Uterus (tissue), 2 donors: ENCODE measurements at regions not wholly inside any gene's neighbourhood (a gene's known extent, or its start where the extent isn't known, plus 50 kb on each side); places are given as distances from the start of the nearest gene placed in this dataset.

Experiments
- POLR2A ChIP-seq, 2 donors: fragments of 450-650 bp; IDR thresholded peaks; one replicate each; pipeline ENCODE4 v1.6.1; 2016; ENCODE audit warnings: antibody characterized with exemption in 2 of 2, mild to moderate bottlenecking in 1 of 2, moderate library complexity in 1 of 2
- TF ChIP-seq, protein P1 (sequence below), 4 experiments: fragments of 200-600 bp in 2 of 4; fragments of 450-650 bp in 2 of 4; sonication (generic) in 2 of 4; IDR thresholded peaks; one replicate each; pipeline ENCODE4 v1.5.1; 2016 to 2019; ENCODE audit warnings: antibody characterized with exemption in 4 of 4, mild to moderate bottlenecking in 2 of 4, moderate library complexity in 1 of 4

DNA sequence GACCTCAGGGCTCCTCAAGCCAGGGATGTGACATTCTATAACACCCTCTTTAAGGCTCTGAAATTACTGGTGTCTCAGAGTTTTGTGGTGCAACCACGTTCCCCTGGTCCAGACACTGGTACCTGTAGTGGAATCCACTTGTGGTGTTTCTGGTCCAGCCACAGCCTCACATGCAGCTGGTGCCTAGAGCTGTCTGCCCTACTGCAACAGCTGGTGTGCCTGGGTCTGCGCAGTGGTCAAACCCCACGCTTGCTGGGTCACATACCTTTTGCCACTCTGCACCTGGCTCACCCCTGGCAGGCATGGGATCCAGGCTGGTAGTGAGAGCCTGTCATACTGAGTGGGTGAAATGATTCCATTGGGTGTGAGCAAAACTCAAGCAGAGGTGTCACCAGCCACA lies 1230.2 kb upstream of the EYS start:
- TF ChIP-seq, protein P1, sequence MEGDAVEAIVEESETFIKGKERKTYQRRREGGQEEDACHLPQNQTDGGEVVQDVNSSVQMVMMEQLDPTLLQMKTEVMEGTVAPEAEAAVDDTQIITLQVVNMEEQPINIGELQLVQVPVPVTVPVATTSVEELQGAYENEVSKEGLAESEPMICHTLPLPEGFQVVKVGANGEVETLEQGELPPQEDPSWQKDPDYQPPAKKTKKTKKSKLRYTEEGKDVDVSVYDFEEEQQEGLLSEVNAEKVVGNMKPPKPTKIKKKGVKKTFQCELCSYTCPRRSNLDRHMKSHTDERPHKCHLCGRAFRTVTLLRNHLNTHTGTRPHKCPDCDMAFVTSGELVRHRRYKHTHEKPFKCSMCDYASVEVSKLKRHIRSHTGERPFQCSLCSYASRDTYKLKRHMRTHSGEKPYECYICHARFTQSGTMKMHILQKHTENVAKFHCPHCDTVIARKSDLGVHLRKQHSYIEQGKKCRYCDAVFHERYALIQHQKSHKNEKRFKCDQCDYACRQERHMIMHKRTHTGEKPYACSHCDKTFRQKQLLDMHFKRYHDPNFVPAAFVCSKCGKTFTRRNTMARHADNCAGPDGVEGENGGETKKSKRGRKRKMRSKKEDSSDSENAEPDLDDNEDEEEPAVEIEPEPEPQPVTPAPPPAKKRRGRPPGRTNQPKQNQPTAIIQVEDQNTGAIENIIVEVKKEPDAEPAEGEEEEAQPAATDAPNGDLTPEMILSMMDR (IDR thresholded peaks at IDR 0.05) = no peak
- TF ChIP-seq POLR2A (IDR thresholded peaks at IDR 0.05) = no peak
